Liver (tissue), 8 donors: ENCODE measurements at regions not wholly inside any gene's neighbourhood (a gene's known extent, or its start where the extent isn't known, plus 50 kb on each side); places are given as distances from the start of the nearest gene placed in this dataset.
A peak's percentile ranks its signal among the peaks of the same experiment; 100 is the strongest.

ENCODE experiments used
- DNase-seq: peaks from one replicate; pipeline ENCODE4 v3.0.0-alpha.2; 2017; ENCODE audit warnings: low spot score
- H3K27ac ChIP-seq, 2 donors: one replicate each; pipeline ENCODE4 v1.7.0; 2013; ENCODE audit warnings: inconsistent platforms in 2 of 2, low read length in 2 of 2, control low read depth in 1 of 2, low read depth in 1 of 2, mild to moderate bottlenecking in 1 of 2
- H3K27me3 ChIP-seq, 4 donors: one replicate each; pipeline versions ENCODE4 v1.6.1 to v1.7.0; 2013; ENCODE audit warnings: low read length in 3 of 4, inconsistent platforms in 1 of 4, mild to moderate bottlenecking in 1 of 4, moderate library complexity in 1 of 4; ENCODE audit not compliant: control insufficient read depth in 4 of 4, insufficient read depth in 4 of 4
- H3K36me3 ChIP-seq, 4 donors: one replicate each; pipeline versions ENCODE4 v1.6.1 to v1.7.0; 2013; ENCODE audit warnings: low read length in 3 of 4, mild to moderate bottlenecking in 3 of 4, low read depth in 1 of 4, moderate library complexity in 1 of 4; ENCODE audit not compliant: control insufficient read depth in 4 of 4, insufficient read depth in 3 of 4
- H3K4me1 ChIP-seq, 4 donors: one replicate each; pipeline versions ENCODE4 v1.6.1 to v1.7.0; 2013; ENCODE audit warnings: low read length in 3 of 4, mild to moderate bottlenecking in 3 of 4, moderate library complexity in 1 of 4; ENCODE audit not compliant: control insufficient read depth in 4 of 4, insufficient read depth in 4 of 4
- H3K4me3 ChIP-seq, 3 donors: one replicate each; pipeline versions ENCODE4 v1.6.1 to v1.7.0; 2013; ENCODE audit warnings: low read length in 3 of 3, control low read depth in 1 of 3, low read depth in 1 of 3, mild to moderate bottlenecking in 1 of 3
- H3K9ac ChIP-seq, 2 donors: one replicate each; pipeline ENCODE4 v1.7.0; 2013; ENCODE audit warnings: low read length in 2 of 2, mild to moderate bottlenecking in 2 of 2, moderate library complexity in 2 of 2, control low read depth in 1 of 2, low read depth in 1 of 2
- H3K9me3 ChIP-seq, 4 donors: one replicate each; pipeline versions ENCODE4 v1.6.1 to v1.7.0; 2013; ENCODE audit warnings: low read length in 3 of 4; ENCODE audit not compliant: control insufficient read depth in 4 of 4
- ATF3 ChIP-seq: IDR thresholded peaks from 2 replicates; pipeline ENCODE4 v1.6.1; 2016; ENCODE audit warnings: antibody characterized with exemption
- CTCF ChIP-seq: fragments of 150-350 bp; IDR thresholded peaks from 2 replicates; pipeline ENCODE4 v1.5.1; 2017; ENCODE audit warnings: improper control_type of control experiment, low read depth, low read length; ENCODE audit not compliant: missing input control
- EGR1 ChIP-seq, 2 donors: IDR thresholded peaks; 2 replicates each; pipeline ENCODE4 v1.6.1; 2016 to 2018; ENCODE audit warnings: antibody characterized with exemption in 2 of 2, low read depth in 2 of 2
- FOXA1 ChIP-seq: IDR thresholded peaks from 2 replicates; pipeline ENCODE4 v1.6.1; 2016; ENCODE audit warnings: antibody characterized with exemption
- FOXA2 ChIP-seq: IDR thresholded peaks from 2 replicates; pipeline ENCODE4 v1.6.1; 2016; ENCODE audit warnings: antibody characterized with exemption
- GABPA ChIP-seq, 2 donors: IDR thresholded peaks in 1 of 2; conservative IDR thresholded peaks in 1 of 2; 2 replicates each; pipeline ENCODE4 v1.6.1; 2016; ENCODE audit warnings: antibody characterized with exemption in 2 of 2, mild to moderate bottlenecking in 1 of 2, moderate library complexity in 1 of 2
- HNF4A ChIP-seq, 2 donors: conservative IDR thresholded peaks; 2 replicates each; pipeline ENCODE4 v1.6.1; 2016; ENCODE audit warnings: antibody characterized with exemption in 2 of 2, mild to moderate bottlenecking in 2 of 2
- HNF4G ChIP-seq: IDR thresholded peaks from 2 replicates; pipeline ENCODE4 v1.6.1; 2016; ENCODE audit warnings: antibody characterized with exemption
- JUND ChIP-seq, 2 donors: IDR thresholded peaks; 2 replicates each; pipeline ENCODE4 v1.6.1; 2016; ENCODE audit warnings: antibody characterized with exemption in 2 of 2
- RAD21 ChIP-seq, 2 donors: IDR thresholded peaks; 2 replicates each; pipeline ENCODE4 v1.6.1; 2016; ENCODE audit warnings: antibody characterized with exemption in 2 of 2, mild to moderate bottlenecking in 2 of 2
- REST ChIP-seq: IDR thresholded peaks from 2 replicates; pipeline ENCODE4 v1.6.1; 2016; ENCODE audit warnings: antibody characterized with exemption, mild to moderate bottlenecking
- SP1 ChIP-seq: IDR thresholded peaks from 2 replicates; pipeline ENCODE4 v1.6.1; 2018; ENCODE audit warnings: antibody characterized with exemption, mild to moderate bottlenecking
- TAF1 ChIP-seq: conservative IDR thresholded peaks from 2 replicates; pipeline ENCODE4 v1.6.1; 2016; ENCODE audit warnings: antibody characterized with exemption, mild to moderate bottlenecking
- YY1 ChIP-seq: IDR thresholded peaks from 2 replicates; pipeline ENCODE4 v1.6.1; 2016; ENCODE audit warnings: antibody characterized with exemption, mild to moderate bottlenecking
- ZBTB33 ChIP-seq: IDR thresholded peaks from 2 replicates; pipeline ENCODE4 v1.6.1; 2016; ENCODE audit warnings: antibody characterized with exemption
- WGBS: extraction: QIAGEN DNeasy Blood & Tissue Kit; methylation state at CpG from one replicate; pipeline ENCODE4 v1.1.7; 2013; 5-methylcytosine and 5-hydroxymethylcytosine counted together
- donor health status: healthy.
- donor health status: healthy.
- donor health status: healthy.
- donor health status: healthy.
- donor health status: healthy.

GRCh38 chr6:168192195-168192900 is 113.3 kb upstream of the FRMD1 start:
- Histone ChIP-seq H3K9me3 (no peaks in the 10 kb centered on the region), H3K27me3 (no peaks in the 10 kb centered on the region), H3K36me3 (no peaks in the 10 kb centered on the region), H3K9ac (no peak overlapping the region), H3K4me3 (no peak overlapping the region), H3K27ac (no peak overlapping the region), H3K4me1 (peaks cover 1 to 21% (median 13%) of the 10 kb centered on the region in 4 donors)
- DNase-seq, result peak; percentile 27
- WGBS, result 84% methylated on average over 16 of the region's 16 CpGs
- TF ChIP-seq HNF4G, result no peak
- TF ChIP-seq JUND (IDR thresholded peaks at IDR 0.05), result no peak
- no peak for TF ChIP-seq YY1
- no peak for TF ChIP-seq CTCF
- no peak for TF ChIP-seq FOXA1
- TF ChIP-seq GABPA (IDR thresholded peaks at IDR 0.05 in 1 of 2, conservative IDR thresholded peaks at IDR 0.05 in 1 of 2), result no peak
- TF ChIP-seq FOXA2, result no peak
- no peak for TF ChIP-seq HNF4A (conservative IDR thresholded peaks at IDR 0.05)
- no peak for TF ChIP-seq ZBTB33

GRCh38 chr6:168190646-168191443 is 111.8 kb upstream of the FRMD1 start:
- peaks cover 1 to 10% (median 6%) of the 10 kb centered on the region in 4 donors for H3K4me1 ChIP-seq
- DNase-seq, result peak; percentile 21
- H3K4me3 ChIP-seq, result no peak overlapping the region
- 94% methylated on average over 22 of the region's 22 CpGs for WGBS
- H3K27ac ChIP-seq, result no peak overlapping the region
- no peaks in the 10 kb centered on the region for H3K27me3 ChIP-seq
- no peaks in the 10 kb centered on the region for H3K36me3 ChIP-seq
- no peaks in the 10 kb centered on the region for H3K9me3 ChIP-seq
- H3K9ac ChIP-seq, result no peak overlapping the region
- TF ChIP-seq SP1 (no peak), EGR1 (IDR thresholded peaks at IDR 0.05; ENCODE audit: low read depth in 2 of 2) (no peak), ATF3 (no peak), RAD21 (IDR thresholded peaks at IDR 0.05) (no peak), FOXA2 (no peak), JUND (IDR thresholded peaks at IDR 0.05) (no peak), REST (no peak), CTCF (no peak), FOXA1 (no peak), TAF1 (no peak), HNF4G (no peak), ZBTB33 (no peak), YY1 (no peak), HNF4A (conservative IDR thresholded peaks at IDR 0.05) (no peak)
